SU-DHL-6 (cell line): ENCODE measurements at regions not wholly inside any gene's neighbourhood (a gene's known extent, or its start where the extent isn't known, plus 50 kb on each side); places are given as distances from the start of the nearest gene placed in this dataset.

Experiments
- EZH2phosphoT487 ChIP-seq: fragments of 200-600 bp; sonication (generic), shearing (Covaris generic); conservative IDR thresholded peaks from 2 replicates; pipeline ENCODE4 v1.6.1; 2018; ENCODE audit warnings: mild to moderate bottlenecking, antibody characterized with exemption, low read length, moderate library complexity, mixed read lengths
- TF ChIP-seq, protein P1 (sequence below): fragments of 200-600 bp; sonication (generic); IDR thresholded peaks from one replicate; pipeline ENCODE4 v1.5.1; 2017; ENCODE audit warnings: antibody characterized with exemption, mild to moderate bottlenecking, low read length, moderate library complexity; ENCODE audit not compliant: insufficient read depth, poor library complexity, severe bottlenecking

DNA sequence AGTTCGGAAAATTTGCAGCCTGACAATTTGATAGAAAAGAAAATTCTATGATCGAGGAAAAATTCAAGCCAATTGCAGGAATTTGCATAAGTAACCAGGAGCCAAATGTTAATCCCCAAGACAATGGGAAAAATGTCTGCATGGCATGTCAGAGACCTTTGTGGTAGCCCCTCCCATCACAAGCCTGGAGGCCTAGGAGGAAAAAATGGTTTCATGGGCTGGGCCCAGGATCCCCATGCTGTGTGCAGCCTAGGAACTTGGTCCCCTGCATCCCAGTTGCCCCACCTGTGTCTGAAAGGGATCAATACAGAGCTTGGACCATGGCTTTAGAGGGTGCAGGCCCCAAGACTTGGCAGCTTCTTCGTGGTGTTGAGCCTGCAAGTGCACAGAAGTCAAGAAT lies 1847.9 kb upstream of the ACO1 start:
- TF ChIP-seq, protein P1, sequence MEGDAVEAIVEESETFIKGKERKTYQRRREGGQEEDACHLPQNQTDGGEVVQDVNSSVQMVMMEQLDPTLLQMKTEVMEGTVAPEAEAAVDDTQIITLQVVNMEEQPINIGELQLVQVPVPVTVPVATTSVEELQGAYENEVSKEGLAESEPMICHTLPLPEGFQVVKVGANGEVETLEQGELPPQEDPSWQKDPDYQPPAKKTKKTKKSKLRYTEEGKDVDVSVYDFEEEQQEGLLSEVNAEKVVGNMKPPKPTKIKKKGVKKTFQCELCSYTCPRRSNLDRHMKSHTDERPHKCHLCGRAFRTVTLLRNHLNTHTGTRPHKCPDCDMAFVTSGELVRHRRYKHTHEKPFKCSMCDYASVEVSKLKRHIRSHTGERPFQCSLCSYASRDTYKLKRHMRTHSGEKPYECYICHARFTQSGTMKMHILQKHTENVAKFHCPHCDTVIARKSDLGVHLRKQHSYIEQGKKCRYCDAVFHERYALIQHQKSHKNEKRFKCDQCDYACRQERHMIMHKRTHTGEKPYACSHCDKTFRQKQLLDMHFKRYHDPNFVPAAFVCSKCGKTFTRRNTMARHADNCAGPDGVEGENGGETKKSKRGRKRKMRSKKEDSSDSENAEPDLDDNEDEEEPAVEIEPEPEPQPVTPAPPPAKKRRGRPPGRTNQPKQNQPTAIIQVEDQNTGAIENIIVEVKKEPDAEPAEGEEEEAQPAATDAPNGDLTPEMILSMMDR, result no peak
- TF ChIP-seq EZH2phosphoT487, result no peak
